ENCODE measurements at regions not wholly inside any gene's neighbourhood (a gene's known extent, or its start where the extent isn't known, plus 50 kb on each side); places are given as distances from the start of the nearest gene placed in this dataset.

GRCh38 chr9:90965226-90966030 is 163.8 kb downstream of the SYK start:
- WGBS (ENCODE audit: insufficient coverage): 68% methylated on average over 8 of the region's 12 CpGs
- H3K4me3 ChIP-seq (ENCODE audit: low read depth, low read length): no peak overlapping the region
- no peak overlapping the region for H3K27ac ChIP-seq (ENCODE audit: low read depth, low read length)
- DNase-seq (ENCODE audit: low read depth in 4 of 6, low spot score in 6 of 6): peak in 2 of 6 donors; percentile 24 to 66
- H3K36me3 ChIP-seq (ENCODE audit: control insufficient read depth, insufficient read depth, low read length): no peaks in the 10 kb centered on the region
- no peaks in the 10 kb centered on the region for H3K27me3 ChIP-seq (ENCODE audit: control insufficient read depth, insufficient read depth, low read length)
- peaks cover 11% of the 10 kb centered on the region for H3K4me1 ChIP-seq (ENCODE audit: control insufficient read depth, insufficient read depth, low read length)
- H3K9me3 ChIP-seq (ENCODE audit: control insufficient read depth, insufficient read depth, low read length): no peaks in the 10 kb centered on the region

DNA sequence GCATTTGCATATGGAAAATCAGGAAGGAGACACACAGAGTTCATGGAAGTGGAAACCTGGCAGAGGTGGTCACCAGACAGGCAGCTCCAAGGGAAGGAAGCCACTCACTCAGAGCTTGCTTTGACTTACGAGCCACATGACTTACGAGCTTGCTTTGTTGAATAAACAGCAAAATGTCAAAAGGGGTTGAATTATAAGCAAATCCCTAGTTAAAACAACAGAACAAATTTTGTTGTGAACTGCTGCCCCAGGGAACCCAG is 164.3 kb downstream of the SYK start:
- no peaks in the 10 kb centered on the region for H3K9me3 ChIP-seq (ENCODE audit: control insufficient read depth, insufficient read depth, low read length)
- no peaks in the 10 kb centered on the region for H3K36me3 ChIP-seq (ENCODE audit: control insufficient read depth, insufficient read depth, low read length)
- no peaks in the 10 kb centered on the region for H3K27me3 ChIP-seq (ENCODE audit: control insufficient read depth, insufficient read depth, low read length)
- DNase-seq (ENCODE audit: low read depth in 4 of 6, low spot score in 6 of 6): no peak
- no CpG with 5 or more reads among the region's 2 CpGs for WGBS (ENCODE audit: insufficient coverage)
- H3K4me3 ChIP-seq (ENCODE audit: low read depth, low read length): no peak overlapping the region
- H3K4me1 ChIP-seq (ENCODE audit: control insufficient read depth, insufficient read depth, low read length): peaks cover 15% of the 10 kb centered on the region
- no peak overlapping the region for H3K27ac ChIP-seq (ENCODE audit: low read depth, low read length)

DNA sequence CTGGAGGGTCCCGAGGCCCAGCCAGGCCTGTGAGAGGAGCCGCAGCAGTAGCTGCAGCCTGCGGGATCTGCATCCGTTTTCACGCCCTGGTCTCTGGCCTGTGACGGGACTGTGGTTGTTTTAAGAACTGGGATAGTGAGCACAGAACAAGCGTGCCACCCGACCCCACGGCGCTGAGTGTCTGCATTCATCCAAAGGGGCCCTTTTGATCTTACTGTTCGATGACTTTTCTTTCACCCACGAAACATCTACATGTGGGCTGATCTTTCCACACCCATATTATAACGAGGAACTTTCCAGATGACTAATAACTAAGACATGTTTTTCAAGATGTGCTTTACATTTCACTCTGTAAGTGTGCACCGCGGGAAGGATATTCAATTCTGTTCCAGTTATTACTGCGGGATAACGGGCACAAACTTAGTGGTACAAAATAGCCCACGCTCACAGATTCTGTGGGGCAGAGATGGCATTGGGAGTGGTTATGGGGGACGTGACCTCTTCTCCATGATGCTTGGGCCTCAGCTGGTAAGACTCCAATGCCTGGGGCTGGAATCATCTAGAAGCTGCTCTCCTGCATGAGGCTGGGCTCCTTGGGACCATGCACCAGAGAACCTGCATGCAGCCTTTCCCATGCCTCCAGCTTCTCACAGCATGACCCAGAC is 165.0 kb downstream of the SYK start:
- DNase-seq (ENCODE audit: low read depth in 4 of 6, low spot score in 6 of 6): no peak
- Histone ChIP-seq H3K9me3 (ENCODE audit: control insufficient read depth, insufficient read depth, low read length) (no peaks in the 10 kb centered on the region), H3K36me3 (ENCODE audit: control insufficient read depth, insufficient read depth, low read length) (no peaks in the 10 kb centered on the region), H3K4me1 (ENCODE audit: control insufficient read depth, insufficient read depth, low read length) (peaks cover 17% of the 10 kb centered on the region), H3K4me3 (ENCODE audit: low read depth, low read length) (no peak overlapping the region), H3K27me3 (ENCODE audit: control insufficient read depth, insufficient read depth, low read length) (no peaks in the 10 kb centered on the region), H3K27ac (ENCODE audit: low read depth, low read length) (no peak overlapping the region)
- WGBS (ENCODE audit: insufficient coverage): 77% methylated on average over 18 of the region's 19 CpGs

DNA sequence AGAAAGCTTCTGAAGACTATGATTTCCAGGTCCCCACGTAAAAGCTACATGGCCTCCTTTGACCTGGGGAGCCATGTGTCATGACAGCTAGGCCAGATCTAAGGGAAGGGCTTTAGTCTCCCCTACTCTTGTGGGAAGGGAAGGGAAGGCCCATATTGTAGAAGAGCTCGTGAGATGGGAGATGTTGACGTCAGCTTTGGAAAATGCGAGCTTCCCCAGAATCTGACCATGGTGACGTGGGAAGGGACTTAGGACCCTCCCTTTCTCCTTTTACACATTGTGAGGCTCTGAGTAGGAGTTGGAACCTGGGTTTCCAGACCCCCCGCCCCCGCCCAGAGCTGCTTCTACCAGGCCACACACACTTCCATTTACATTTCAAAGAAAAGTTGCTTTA is 165.5 kb downstream of the SYK start:
- H3K4me3 ChIP-seq (ENCODE audit: low read depth, low read length): no peak overlapping the region
- 90% methylated on average over 2 of the region's 7 CpGs for WGBS (ENCODE audit: insufficient coverage)
- no peaks in the 10 kb centered on the region for H3K9me3 ChIP-seq (ENCODE audit: control insufficient read depth, insufficient read depth, low read length)
- no peak overlapping the region for H3K27ac ChIP-seq (ENCODE audit: low read depth, low read length)
- peaks cover 16% of the 10 kb centered on the region for H3K4me1 ChIP-seq (ENCODE audit: control insufficient read depth, insufficient read depth, low read length)
- H3K36me3 ChIP-seq (ENCODE audit: control insufficient read depth, insufficient read depth, low read length): no peaks in the 10 kb centered on the region
- no peaks in the 10 kb centered on the region for H3K27me3 ChIP-seq (ENCODE audit: control insufficient read depth, insufficient read depth, low read length)
- no peak for DNase-seq (ENCODE audit: low read depth in 4 of 6, low spot score in 6 of 6)

DNA sequence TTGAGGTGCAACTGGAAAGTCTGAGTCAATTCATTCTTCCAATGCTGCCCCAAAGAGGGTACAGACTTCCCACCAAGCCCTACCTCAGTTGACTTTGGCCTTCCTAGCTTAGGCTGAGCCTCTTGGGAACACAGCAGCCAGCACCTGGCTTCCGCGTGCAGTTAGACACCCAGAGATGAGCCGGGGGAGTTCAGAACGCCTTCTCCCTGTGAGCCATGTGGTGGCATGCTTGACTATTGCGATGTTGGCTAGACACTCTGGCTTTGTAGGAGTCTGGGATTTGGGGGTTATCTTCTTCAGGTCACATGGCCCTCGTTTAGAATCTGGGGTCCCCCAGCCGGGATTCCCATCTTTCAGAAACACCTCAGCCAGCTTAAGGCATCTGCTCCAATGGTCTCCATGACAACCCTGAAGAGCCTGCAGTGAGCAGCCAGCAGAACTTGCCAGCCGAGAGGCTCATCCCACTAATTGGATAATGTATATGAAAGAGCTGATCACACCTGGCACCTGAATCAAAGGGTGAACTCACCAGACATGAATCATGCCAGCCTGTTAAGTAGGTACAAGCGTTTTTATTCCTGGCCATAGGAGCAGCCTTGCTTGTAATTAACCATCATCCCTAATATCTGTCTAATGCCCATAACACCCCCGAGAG is 167.5 kb downstream of the SYK start:
- Histone ChIP-seq H3K27me3 (ENCODE audit: control insufficient read depth, insufficient read depth, low read length) (no peaks in the 10 kb centered on the region), H3K27ac (ENCODE audit: low read depth, low read length) (no peak overlapping the region), H3K4me3 (ENCODE audit: low read depth, low read length) (no peak overlapping the region), H3K36me3 (ENCODE audit: control insufficient read depth, insufficient read depth, low read length) (no peaks in the 10 kb centered on the region), H3K4me1 (ENCODE audit: control insufficient read depth, insufficient read depth, low read length) (peaks cover 16% of the 10 kb centered on the region), H3K9me3 (ENCODE audit: control insufficient read depth, insufficient read depth, low read length) (no peaks in the 10 kb centered on the region)
- WGBS (ENCODE audit: insufficient coverage): 70% methylated on average over 2 of the region's 10 CpGs
- peak in 3 of 6 donors; percentile 33 to 92 (median 55) for DNase-seq (ENCODE audit: low read depth in 4 of 6, low spot score in 6 of 6)

GRCh38 chr9:90970608-90971007 is 169.0 kb downstream of the SYK start:
- Histone ChIP-seq H3K4me1 (ENCODE audit: control insufficient read depth, insufficient read depth, low read length) (peaks cover 16% of the 10 kb centered on the region), H3K27me3 (ENCODE audit: control insufficient read depth, insufficient read depth, low read length) (no peaks in the 10 kb centered on the region), H3K36me3 (ENCODE audit: control insufficient read depth, insufficient read depth, low read length) (no peaks in the 10 kb centered on the region), H3K9me3 (ENCODE audit: control insufficient read depth, insufficient read depth, low read length) (no peaks in the 10 kb centered on the region), H3K4me3 (ENCODE audit: low read depth, low read length) (no peak overlapping the region), H3K27ac (ENCODE audit: low read depth, low read length) (no peak overlapping the region)
- no peak for DNase-seq (ENCODE audit: low read depth in 4 of 6, low spot score in 6 of 6)
- 61% methylated on average over 3 of the region's 9 CpGs for whole genome bisulfite sequencing (ENCODE audit: insufficient coverage)

DNA sequence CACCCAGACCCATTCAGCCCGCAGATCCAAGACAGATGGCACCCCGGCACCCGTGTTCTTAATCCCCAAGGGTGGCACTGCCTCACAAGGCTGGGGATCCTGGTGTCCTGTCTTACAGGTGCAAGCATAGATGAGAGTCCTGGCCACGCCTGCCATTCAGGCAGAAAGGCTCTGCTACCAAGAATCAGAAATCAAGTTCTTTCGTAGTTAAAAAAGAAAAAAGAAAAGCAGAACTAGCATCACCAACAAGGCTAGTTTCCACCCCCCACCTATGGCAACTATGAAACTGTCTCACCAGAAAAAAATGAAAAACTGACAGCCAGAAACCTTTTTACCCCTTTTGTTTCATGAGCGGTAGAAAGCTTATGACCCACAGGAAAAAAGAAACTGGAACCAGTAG is 170.4 kb downstream of the SYK start:
- Histone ChIP-seq H3K9me3 (ENCODE audit: control insufficient read depth, insufficient read depth, low read length) (no peaks in the 10 kb centered on the region), H3K27ac (ENCODE audit: low read depth, low read length) (no peak overlapping the region), H3K4me1 (ENCODE audit: control insufficient read depth, insufficient read depth, low read length) (peaks cover 16% of the 10 kb centered on the region), H3K4me3 (ENCODE audit: low read depth, low read length) (no peak overlapping the region), H3K27me3 (ENCODE audit: control insufficient read depth, insufficient read depth, low read length) (no peaks in the 10 kb centered on the region), H3K36me3 (ENCODE audit: control insufficient read depth, insufficient read depth, low read length) (no peaks in the 10 kb centered on the region)
- WGBS (ENCODE audit: insufficient coverage): 92% methylated on average over 3 of the region's 6 CpGs
- DNase-seq (ENCODE audit: low read depth in 4 of 6, low spot score in 6 of 6): no peak

DNA sequence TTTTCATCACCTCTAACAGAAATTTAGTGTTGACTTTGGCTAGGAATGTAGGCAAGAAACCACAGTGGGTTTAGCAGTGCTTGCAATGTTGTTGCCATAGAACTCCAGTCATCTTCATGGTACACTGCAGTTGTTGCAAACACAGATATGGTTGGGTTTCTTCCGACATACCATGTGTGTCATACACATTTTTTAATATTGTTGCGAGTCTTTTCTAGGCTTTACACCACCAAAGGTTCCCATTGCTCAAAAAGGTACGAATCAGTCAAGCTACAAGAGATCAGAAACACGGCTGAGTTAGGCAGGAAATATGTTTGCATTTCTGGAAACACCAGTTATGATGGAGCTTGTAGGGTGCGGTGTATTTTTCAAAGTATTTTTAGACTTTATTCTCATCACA is 172.4 kb downstream of the SYK start:
- Histone ChIP-seq H3K9me3 (ENCODE audit: control insufficient read depth, insufficient read depth, low read length) (no peaks in the 10 kb centered on the region), H3K27me3 (ENCODE audit: control insufficient read depth, insufficient read depth, low read length) (no peaks in the 10 kb centered on the region), H3K4me3 (ENCODE audit: low read depth, low read length) (no peak overlapping the region), H3K4me1 (ENCODE audit: control insufficient read depth, insufficient read depth, low read length) (peaks cover 12% of the 10 kb centered on the region), H3K27ac (ENCODE audit: low read depth, low read length) (no peak overlapping the region), H3K36me3 (ENCODE audit: control insufficient read depth, insufficient read depth, low read length) (no peaks in the 10 kb centered on the region)
- no peak for DNase-seq (ENCODE audit: low read depth in 4 of 6, low spot score in 6 of 6)
- WGBS (ENCODE audit: insufficient coverage): 100% methylated on average over 3 of the region's 5 CpGs

DNA sequence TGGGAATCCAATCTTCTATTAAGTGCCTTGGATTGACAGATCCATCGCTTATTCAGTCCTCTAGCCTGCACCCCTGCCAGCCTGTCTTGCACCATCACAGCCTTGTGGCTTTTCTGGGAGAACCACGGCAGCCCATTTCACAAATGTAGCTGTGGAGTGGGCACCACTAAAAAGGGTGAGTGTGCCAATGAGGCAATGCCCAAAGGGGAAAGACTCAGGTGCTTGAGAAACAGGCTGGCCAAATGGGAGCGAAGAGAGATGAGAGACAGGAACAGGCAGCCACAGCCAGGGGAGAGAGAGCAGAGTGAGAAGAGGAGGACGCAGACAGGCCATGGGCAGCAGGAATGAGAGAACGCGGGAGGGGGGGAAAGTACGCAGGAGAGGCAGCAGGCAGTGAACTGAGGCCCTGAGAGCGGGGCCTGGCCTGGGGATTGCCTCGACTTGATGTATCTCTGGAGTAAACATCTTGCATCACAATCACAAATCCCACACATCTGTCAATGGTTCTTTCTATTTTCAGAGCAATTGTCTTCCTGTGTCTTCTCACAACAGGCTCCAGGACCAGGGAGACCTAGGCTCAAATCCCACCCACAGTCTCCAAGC is 173.1 kb downstream of the SYK start:
- Histone ChIP-seq H3K36me3 (ENCODE audit: control insufficient read depth, insufficient read depth, low read length) (no peaks in the 10 kb centered on the region), H3K9me3 (ENCODE audit: control insufficient read depth, insufficient read depth, low read length) (no peaks in the 10 kb centered on the region), H3K27me3 (ENCODE audit: control insufficient read depth, insufficient read depth, low read length) (no peaks in the 10 kb centered on the region), H3K4me3 (ENCODE audit: low read depth, low read length) (no peak overlapping the region), H3K27ac (ENCODE audit: low read depth, low read length) (no peak overlapping the region), H3K4me1 (ENCODE audit: control insufficient read depth, insufficient read depth, low read length) (peaks cover 9% of the 10 kb centered on the region)
- 83% methylated on average over 8 of the region's 9 CpGs for WGBS (ENCODE audit: insufficient coverage)
- no peak for DNase-seq (ENCODE audit: low read depth in 4 of 6, low spot score in 6 of 6)

Data from spinal cord (tissue), 9 donors.